ENCODE measurements at regions not wholly inside any gene's neighbourhood (a gene's known extent, or its start where the extent isn't known, plus 50 kb on each side); places are given as distances from the start of the nearest gene placed in this dataset.

DNA sequence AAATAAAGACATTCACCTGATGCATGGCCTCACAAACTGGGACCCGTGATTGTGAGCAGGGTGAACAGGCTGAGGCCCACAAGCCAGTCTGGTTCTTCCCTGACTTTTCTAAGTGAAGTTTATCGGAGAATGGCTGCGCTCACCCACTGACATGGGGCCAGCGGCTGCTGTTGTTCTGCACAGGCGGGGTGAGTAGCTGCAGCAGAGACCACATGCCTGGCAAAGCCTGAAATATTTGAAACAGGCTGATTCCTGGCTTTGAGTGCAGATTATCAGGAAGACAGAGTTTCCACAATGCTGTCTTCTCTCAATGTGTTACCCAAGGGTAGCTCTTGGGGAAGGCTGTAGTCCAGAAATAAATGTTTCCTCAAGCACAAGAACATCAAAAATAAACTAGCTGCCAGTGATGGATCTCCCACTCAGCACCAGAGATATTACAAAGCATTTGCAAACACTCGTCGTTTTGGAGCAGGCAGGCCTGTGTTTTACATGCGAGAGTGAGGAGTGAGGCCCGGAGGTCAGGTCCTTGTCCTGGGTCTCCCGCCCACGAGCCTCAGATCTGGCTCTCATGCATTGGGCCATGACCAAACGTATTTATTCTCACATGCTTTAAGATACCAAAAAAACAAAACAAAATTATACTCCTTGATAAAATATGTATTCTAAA lies 647.1 kb downstream of the GALR1 start:
- H3K4me2 ChIP-seq (ENCODE audit: low read length): no peak overlapping the region
- H3K36me3 ChIP-seq (ENCODE audit: control insufficient read depth, low read length): no peaks in the 10 kb centered on the region
- H3K27me3 ChIP-seq (ENCODE audit: control insufficient read depth, low read length): no peaks in the 10 kb centered on the region
- no peak overlapping the region for H3K4me3 ChIP-seq (ENCODE audit: low read length)
- peaks cover 6% of the 10 kb centered on the region for H3K4me1 ChIP-seq (ENCODE audit: control insufficient read depth, low read length)
- no peaks in the 10 kb centered on the region for H3F3A ChIP-seq (ENCODE audit: control insufficient read depth, insufficient read depth)
- no peaks in the 10 kb centered on the region for H3K9me2 ChIP-seq (replicated peaks; ENCODE audit: control insufficient read depth, low read length)
- H3K27ac ChIP-seq (ENCODE audit: low read depth, low read length): no peak overlapping the region
- TF ChIP-seq, protein P1, sequence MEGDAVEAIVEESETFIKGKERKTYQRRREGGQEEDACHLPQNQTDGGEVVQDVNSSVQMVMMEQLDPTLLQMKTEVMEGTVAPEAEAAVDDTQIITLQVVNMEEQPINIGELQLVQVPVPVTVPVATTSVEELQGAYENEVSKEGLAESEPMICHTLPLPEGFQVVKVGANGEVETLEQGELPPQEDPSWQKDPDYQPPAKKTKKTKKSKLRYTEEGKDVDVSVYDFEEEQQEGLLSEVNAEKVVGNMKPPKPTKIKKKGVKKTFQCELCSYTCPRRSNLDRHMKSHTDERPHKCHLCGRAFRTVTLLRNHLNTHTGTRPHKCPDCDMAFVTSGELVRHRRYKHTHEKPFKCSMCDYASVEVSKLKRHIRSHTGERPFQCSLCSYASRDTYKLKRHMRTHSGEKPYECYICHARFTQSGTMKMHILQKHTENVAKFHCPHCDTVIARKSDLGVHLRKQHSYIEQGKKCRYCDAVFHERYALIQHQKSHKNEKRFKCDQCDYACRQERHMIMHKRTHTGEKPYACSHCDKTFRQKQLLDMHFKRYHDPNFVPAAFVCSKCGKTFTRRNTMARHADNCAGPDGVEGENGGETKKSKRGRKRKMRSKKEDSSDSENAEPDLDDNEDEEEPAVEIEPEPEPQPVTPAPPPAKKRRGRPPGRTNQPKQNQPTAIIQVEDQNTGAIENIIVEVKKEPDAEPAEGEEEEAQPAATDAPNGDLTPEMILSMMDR (IDR thresholded peaks at IDR 0.05; ENCODE audit: low read depth, low read length, poor library complexity, severe bottlenecking): no peak
- TF ChIP-seq EZH2phosphoT487 (IDR thresholded peaks at IDR 0.05; ENCODE audit: borderline replicate concordance, low read length): no peak
- no peaks in the 10 kb centered on the region for H4K20me1 ChIP-seq (ENCODE audit: control insufficient read depth, insufficient read depth, low read depth, low read length)
- H3K9me3 ChIP-seq (ENCODE audit: control insufficient read depth, insufficient read depth, low read length): no peaks in the 10 kb centered on the region
- no peaks in the 10 kb centered on the region for H3K79me2 ChIP-seq (ENCODE audit: control insufficient read depth, low read length)

DNA sequence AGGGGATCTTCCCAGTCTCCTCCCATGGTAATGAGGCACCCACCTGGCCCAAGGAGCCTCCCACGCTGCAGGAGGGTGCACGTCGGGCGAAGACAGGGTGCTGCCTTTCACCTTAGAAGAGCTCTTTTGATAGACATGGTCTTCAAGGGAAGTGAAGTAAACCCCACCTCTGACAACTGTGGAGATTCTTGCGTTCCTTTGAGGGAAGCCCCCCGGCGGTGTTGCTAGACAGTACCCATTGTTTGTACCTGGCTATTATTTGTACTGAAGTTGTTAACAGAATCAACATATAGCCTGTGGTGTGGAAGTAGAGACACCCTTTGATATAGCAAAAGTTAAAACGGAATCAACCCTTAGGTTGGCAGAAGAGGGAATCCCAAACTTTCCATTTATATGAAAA lies 648.0 kb downstream of the GALR1 start:
- H3K4me1 ChIP-seq (ENCODE audit: control insufficient read depth, low read length): peaks cover 6% of the 10 kb centered on the region
- no peaks in the 10 kb centered on the region for H3K9me2 ChIP-seq (replicated peaks; ENCODE audit: control insufficient read depth, low read length)
- H3K4me3 ChIP-seq (ENCODE audit: low read length): no peak overlapping the region
- no peaks in the 10 kb centered on the region for H3F3A ChIP-seq (ENCODE audit: control insufficient read depth, insufficient read depth)
- no peak overlapping the region for H3K27ac ChIP-seq (ENCODE audit: low read depth, low read length)
- no peaks in the 10 kb centered on the region for H4K20me1 ChIP-seq (ENCODE audit: control insufficient read depth, insufficient read depth, low read depth, low read length)
- H3K4me2 ChIP-seq (ENCODE audit: low read length): no peak overlapping the region
- no peaks in the 10 kb centered on the region for H3K36me3 ChIP-seq (ENCODE audit: control insufficient read depth, low read length)
- TF ChIP-seq, protein P1 (IDR thresholded peaks at IDR 0.05; ENCODE audit: low read depth, low read length, poor library complexity, severe bottlenecking): no peak
- TF ChIP-seq EZH2phosphoT487 (IDR thresholded peaks at IDR 0.05; ENCODE audit: borderline replicate concordance, low read length): no peak
- no peaks in the 10 kb centered on the region for H3K79me2 ChIP-seq (ENCODE audit: control insufficient read depth, low read length)
- H3K27me3 ChIP-seq (ENCODE audit: control insufficient read depth, low read length): no peaks in the 10 kb centered on the region
- H3K9me3 ChIP-seq (ENCODE audit: control insufficient read depth, insufficient read depth, low read length): no peaks in the 10 kb centered on the region

DNA sequence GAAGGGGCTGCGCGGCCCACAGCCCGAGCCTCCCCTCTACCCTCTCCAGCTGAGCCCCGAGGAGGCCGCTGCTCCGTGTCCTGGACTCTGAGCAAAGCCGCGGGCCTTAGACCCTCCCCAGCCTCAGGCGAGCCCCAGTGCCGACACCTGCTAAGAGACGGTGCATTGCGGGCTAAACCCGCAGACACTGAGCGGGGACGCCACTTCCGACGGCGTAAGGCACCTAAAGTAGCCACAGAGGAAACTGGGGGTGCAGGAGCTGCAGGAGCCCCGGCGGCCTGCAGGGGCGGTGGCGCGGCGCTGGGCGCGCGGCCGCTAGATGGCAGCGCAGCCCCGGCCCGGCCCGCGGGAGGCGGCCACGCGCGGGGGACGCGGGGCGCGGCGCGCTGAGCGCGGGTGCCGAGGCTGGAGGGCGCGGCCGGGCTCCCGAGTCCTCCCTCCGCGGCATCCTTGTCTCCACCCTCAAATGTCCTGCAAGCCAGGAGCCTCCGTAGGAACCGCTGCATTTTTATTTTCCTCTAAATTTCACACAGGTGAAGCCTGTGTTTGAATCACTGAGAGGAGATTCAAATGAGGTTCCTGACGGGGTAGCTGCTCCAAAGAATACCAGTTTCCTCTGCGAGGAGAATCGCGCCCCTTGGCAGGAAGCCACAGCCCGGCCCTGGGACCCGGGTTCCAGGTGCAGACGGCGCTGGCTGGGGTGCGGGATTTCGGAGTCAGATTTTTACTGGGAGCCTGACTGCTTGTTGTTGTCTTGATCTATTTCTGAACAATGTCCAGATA lies 650.5 kb downstream of the GALR1 start:
- Histone ChIP-seq H3K36me3 (ENCODE audit: control insufficient read depth, low read length) (no peaks in the 10 kb centered on the region), H4K20me1 (ENCODE audit: control insufficient read depth, insufficient read depth, low read depth, low read length) (no peaks in the 10 kb centered on the region), H3K9me3 (ENCODE audit: control insufficient read depth, insufficient read depth, low read length) (no peaks in the 10 kb centered on the region), H3K27me3 (ENCODE audit: control insufficient read depth, low read length) (no peaks in the 10 kb centered on the region), H3F3A (ENCODE audit: control insufficient read depth, insufficient read depth) (no peaks in the 10 kb centered on the region), H3K79me2 (ENCODE audit: control insufficient read depth, low read length) (no peaks in the 10 kb centered on the region), H3K4me1 (ENCODE audit: control insufficient read depth, low read length) (peaks cover 6% of the 10 kb centered on the region), H3K4me3 (ENCODE audit: low read length) (peak overlapping the region; percentile 59), H3K9me2 (replicated peaks; ENCODE audit: control insufficient read depth, low read length) (no peaks in the 10 kb centered on the region), H3K4me2 (ENCODE audit: low read length) (peak overlapping the region; percentile 67), H3K27ac (ENCODE audit: low read depth, low read length) (no peak overlapping the region)
- TF ChIP-seq EZH2phosphoT487 (IDR thresholded peaks at IDR 0.05; ENCODE audit: borderline replicate concordance, low read length): no peak
- TF ChIP-seq, protein P1 (IDR thresholded peaks at IDR 0.05; ENCODE audit: low read depth, low read length, poor library complexity, severe bottlenecking): peak; percentile 61
